ENCODE measurements at regions not wholly inside any gene's neighbourhood (a gene's known extent, or its start where the extent isn't known, plus 50 kb on each side); places are given as distances from the start of the nearest gene placed in this dataset.

DNA sequence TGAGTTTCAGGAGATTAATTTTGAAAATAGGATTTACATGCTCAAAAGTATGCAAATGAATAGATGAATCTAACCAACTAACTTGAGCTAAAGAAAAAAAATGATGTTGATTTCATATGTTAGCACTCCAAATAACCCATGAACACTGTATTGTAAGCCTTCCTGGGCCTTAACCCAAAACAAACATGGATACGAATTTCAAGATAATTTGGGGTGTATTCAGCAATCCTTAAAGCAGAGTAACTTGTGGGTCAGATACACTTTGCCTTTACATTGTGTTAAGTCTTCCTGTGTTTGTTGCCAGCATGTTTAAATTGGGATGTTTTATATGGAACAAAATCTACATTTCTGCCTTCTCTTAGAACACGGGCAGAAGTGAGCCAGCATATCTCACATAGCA, 124.2 kb upstream of the WDR11 start:
- CTCF ChIA-PET, result no interaction called here
- H3K4me1 Mint-ChIP-seq (ENCODE audit: low read depth, unreplicated experiment), result no peaks in the 10 kb centered on the region
- H3K4me3 Mint-ChIP-seq (ENCODE audit: unreplicated experiment), result no peak overlapping the region
- H3K9me3 Mint-ChIP-seq (ENCODE audit: unreplicated experiment), result no peaks in the 10 kb centered on the region
- POLR2A ChIA-PET, result no interaction called here
- H3K36me3 Mint-ChIP-seq (ENCODE audit: insufficient read depth, unreplicated experiment), result no peaks in the 10 kb centered on the region
- peaks cover 10% of the 10 kb centered on the region for H3K27me3 Mint-ChIP-seq (ENCODE audit: insufficient read depth, unreplicated experiment)
- no peak overlapping the region for H3K27ac Mint-ChIP-seq (ENCODE audit: unreplicated experiment)
- intact Hi-C loops (cut with micrococcal nuclease; ENCODE audit: unreplicated experiment), result no loop called here
- no TSS peak for BruUV-seq (replicated peaks)
- H3K36me3 ChIP-seq (ENCODE audit: control insufficient read depth, insufficient read depth, low read length), result no peaks in the 10 kb centered on the region
- H3K27me3 ChIP-seq (replicated peaks; ENCODE audit: control insufficient read depth, insufficient read depth, low read length), result peaks cover 1% of the 10 kb centered on the region; the same call in 1 of the 2 replicates
- TF ChIP-seq, protein P1, sequence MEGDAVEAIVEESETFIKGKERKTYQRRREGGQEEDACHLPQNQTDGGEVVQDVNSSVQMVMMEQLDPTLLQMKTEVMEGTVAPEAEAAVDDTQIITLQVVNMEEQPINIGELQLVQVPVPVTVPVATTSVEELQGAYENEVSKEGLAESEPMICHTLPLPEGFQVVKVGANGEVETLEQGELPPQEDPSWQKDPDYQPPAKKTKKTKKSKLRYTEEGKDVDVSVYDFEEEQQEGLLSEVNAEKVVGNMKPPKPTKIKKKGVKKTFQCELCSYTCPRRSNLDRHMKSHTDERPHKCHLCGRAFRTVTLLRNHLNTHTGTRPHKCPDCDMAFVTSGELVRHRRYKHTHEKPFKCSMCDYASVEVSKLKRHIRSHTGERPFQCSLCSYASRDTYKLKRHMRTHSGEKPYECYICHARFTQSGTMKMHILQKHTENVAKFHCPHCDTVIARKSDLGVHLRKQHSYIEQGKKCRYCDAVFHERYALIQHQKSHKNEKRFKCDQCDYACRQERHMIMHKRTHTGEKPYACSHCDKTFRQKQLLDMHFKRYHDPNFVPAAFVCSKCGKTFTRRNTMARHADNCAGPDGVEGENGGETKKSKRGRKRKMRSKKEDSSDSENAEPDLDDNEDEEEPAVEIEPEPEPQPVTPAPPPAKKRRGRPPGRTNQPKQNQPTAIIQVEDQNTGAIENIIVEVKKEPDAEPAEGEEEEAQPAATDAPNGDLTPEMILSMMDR (IDR thresholded peaks at IDR 0.05; ENCODE audit: insufficient read depth in 1 of 2, low read depth in 1 of 2, low read length in 1 of 2, severe bottlenecking in 1 of 2, unreplicated experiment in 1 of 2), result no peak
- H3K9me3 ChIP-seq, result no peaks in the 10 kb centered on the region; the same call in 1 of the 2 replicates
- DNase-seq, result no peak
- no peak overlapping the region for H3K4me3 ChIP-seq (ENCODE audit: low read depth, low read length)
- H3K4me1 ChIP-seq, result no peaks in the 10 kb centered on the region

DNA sequence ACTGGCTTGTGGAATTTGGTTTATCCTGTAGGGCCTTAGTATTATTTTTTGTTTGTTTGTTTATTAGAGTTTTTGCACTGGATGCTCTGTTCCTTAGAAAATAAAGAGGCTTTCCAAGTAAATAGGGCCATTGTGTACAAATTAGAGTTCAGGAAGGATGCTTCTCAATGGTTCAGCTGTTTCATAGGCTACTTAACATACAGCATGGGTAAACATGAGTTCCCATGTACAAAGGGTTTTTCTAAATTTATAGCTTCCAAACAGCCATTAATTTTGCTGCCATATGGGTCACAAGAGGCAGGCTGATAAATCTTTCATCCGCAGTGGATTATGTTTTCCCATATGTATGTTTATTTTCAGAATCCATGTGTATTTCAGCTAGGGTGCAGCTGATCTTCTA, 121.6 kb upstream of the WDR11 start:
- H3K4me1 ChIP-seq, result no peaks in the 10 kb centered on the region
- no peak overlapping the region for H3K4me3 Mint-ChIP-seq (ENCODE audit: unreplicated experiment)

DNA sequence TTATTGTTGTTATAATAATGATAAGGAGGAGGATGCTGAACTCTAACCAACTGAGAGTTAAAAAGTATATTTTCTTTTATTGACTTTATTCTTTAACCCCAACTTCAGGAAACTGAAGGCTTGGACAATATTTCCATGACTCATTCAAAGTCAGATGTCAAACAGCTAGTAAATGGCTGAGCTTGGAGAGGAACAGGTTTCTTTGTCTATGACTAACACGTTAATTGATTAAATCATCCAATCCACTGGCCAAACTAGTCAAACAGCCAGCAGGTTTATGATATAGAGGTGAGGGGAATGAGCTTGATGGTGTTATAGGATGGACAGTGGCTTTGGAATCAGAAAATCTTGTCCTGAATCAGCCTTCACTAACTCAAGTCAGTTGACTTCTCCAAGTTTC, 119.1 kb upstream of the WDR11 start:
- Histone ChIP-seq H3K4me3 (ENCODE audit: low read depth, low read length) (no peak overlapping the region), H3K9me3 (no peaks in the 10 kb centered on the region), H3K4me1 (no peaks in the 10 kb centered on the region), H3K36me3 (ENCODE audit: control insufficient read depth, insufficient read depth, low read length) (no peaks in the 10 kb centered on the region), H3K27me3 (replicated peaks; ENCODE audit: control insufficient read depth, insufficient read depth, low read length) (no peaks in the 10 kb centered on the region; the same call in 1 of the 2 replicates)
- no TSS peak for BruUV-seq (replicated peaks)
- Mint-ChIP-seq H3K9me3 (ENCODE audit: unreplicated experiment) (no peaks in the 10 kb centered on the region), H3K27ac (ENCODE audit: unreplicated experiment) (no peak overlapping the region), H3K4me3 (ENCODE audit: unreplicated experiment) (no peak overlapping the region), H3K4me1 (ENCODE audit: low read depth, unreplicated experiment) (no peaks in the 10 kb centered on the region), H3K27me3 (ENCODE audit: insufficient read depth, unreplicated experiment) (peaks cover 3% of the 10 kb centered on the region), H3K36me3 (ENCODE audit: insufficient read depth, unreplicated experiment) (no peaks in the 10 kb centered on the region)
- ChIA-PET POLR2A (no interaction called here), CTCF (no interaction called here)
- no peak for DNase-seq
- TF ChIP-seq, protein P1 (IDR thresholded peaks at IDR 0.05; ENCODE audit: insufficient read depth in 1 of 2, low read depth in 1 of 2, low read length in 1 of 2, severe bottlenecking in 1 of 2, unreplicated experiment in 1 of 2), result no peak
- intact Hi-C loops (cut with micrococcal nuclease; ENCODE audit: unreplicated experiment), result no loop called here

More for the DNA sequence above, 121.6 kb upstream of the WDR11 start:
- intact Hi-C loops (cut with micrococcal nuclease; ENCODE audit: unreplicated experiment), result no loop called here
- no peaks in the 10 kb centered on the region for H3K9me3 Mint-ChIP-seq (ENCODE audit: unreplicated experiment)
- H3K4me1 Mint-ChIP-seq (ENCODE audit: low read depth, unreplicated experiment), result no peaks in the 10 kb centered on the region
- ChIA-PET POLR2A (no interaction called here), CTCF (no interaction called here)
- no peaks in the 10 kb centered on the region; the same call in 1 of the 2 replicates for H3K9me3 ChIP-seq
- no peak overlapping the region for H3K27ac Mint-ChIP-seq (ENCODE audit: unreplicated experiment)
- H3K27me3 Mint-ChIP-seq (ENCODE audit: insufficient read depth, unreplicated experiment), result peaks cover 7% of the 10 kb centered on the region
- no peak overlapping the region for H3K4me3 ChIP-seq (ENCODE audit: low read depth, low read length)
- TF ChIP-seq, protein P1 (IDR thresholded peaks at IDR 0.05; ENCODE audit: insufficient read depth in 1 of 2, low read depth in 1 of 2, low read length in 1 of 2, severe bottlenecking in 1 of 2, unreplicated experiment in 1 of 2), result no peak
- H3K36me3 ChIP-seq (ENCODE audit: control insufficient read depth, insufficient read depth, low read length), result no peaks in the 10 kb centered on the region
- BruUV-seq (replicated peaks), result no TSS peak
- no peaks in the 10 kb centered on the region for H3K36me3 Mint-ChIP-seq (ENCODE audit: insufficient read depth, unreplicated experiment)
- DNase-seq, result no peak
- no peaks in the 10 kb centered on the region for H3K27me3 ChIP-seq (replicated peaks; ENCODE audit: control insufficient read depth, insufficient read depth, low read length)

All from Caco-2 (cell line).